ENCODE measurements at regions not wholly inside any gene's neighbourhood (a gene's known extent, or its start where the extent isn't known, plus 50 kb on each side); places are given as distances from the start of the nearest gene placed in this dataset.

- H3K36me3 ChIP-seq (ENCODE audit: control insufficient read depth, insufficient read depth, low read length), result no peaks in the 10 kb centered on the region
- no peaks in the 10 kb centered on the region for H3K27me3 ChIP-seq (ENCODE audit: control insufficient read depth, insufficient read depth, low read length)
- FAIRE-seq (no peak), DNase-seq (ENCODE audit: low read depth) (no peak)
- TF ChIP-seq, protein P1, sequence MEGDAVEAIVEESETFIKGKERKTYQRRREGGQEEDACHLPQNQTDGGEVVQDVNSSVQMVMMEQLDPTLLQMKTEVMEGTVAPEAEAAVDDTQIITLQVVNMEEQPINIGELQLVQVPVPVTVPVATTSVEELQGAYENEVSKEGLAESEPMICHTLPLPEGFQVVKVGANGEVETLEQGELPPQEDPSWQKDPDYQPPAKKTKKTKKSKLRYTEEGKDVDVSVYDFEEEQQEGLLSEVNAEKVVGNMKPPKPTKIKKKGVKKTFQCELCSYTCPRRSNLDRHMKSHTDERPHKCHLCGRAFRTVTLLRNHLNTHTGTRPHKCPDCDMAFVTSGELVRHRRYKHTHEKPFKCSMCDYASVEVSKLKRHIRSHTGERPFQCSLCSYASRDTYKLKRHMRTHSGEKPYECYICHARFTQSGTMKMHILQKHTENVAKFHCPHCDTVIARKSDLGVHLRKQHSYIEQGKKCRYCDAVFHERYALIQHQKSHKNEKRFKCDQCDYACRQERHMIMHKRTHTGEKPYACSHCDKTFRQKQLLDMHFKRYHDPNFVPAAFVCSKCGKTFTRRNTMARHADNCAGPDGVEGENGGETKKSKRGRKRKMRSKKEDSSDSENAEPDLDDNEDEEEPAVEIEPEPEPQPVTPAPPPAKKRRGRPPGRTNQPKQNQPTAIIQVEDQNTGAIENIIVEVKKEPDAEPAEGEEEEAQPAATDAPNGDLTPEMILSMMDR (IDR thresholded peaks at IDR 0.05; ENCODE audit: insufficient read depth, low read length, severe bottlenecking), result no peak
- no peak overlapping the region for H3K4me3 ChIP-seq (ENCODE audit: low read depth, low read length)
Measured at GRCh38 chr13:73701160-73701559, 433.0 kb downstream of the KLF12 start.

DNA sequence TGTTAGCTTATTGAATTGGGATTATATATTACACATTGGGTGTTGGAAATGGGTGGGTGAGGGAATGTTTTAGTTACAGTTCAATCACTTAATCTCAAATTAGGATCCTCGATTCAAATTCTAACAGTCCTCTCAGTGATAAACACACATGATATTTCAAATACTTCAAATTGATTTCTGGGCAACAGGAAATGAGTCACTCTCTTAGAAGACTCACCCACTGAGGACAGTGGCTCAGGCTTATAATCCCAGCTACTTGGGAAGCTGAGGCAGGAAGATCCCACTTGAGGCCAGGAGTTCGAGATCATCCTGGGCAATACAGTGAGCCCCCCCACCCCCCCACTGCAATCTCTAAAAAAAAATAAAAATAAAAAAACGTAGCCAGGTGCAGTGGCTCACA is 435.3 kb downstream of the KLF12 start:
- Histone ChIP-seq H3K4me3 (ENCODE audit: low read depth, low read length) (no peak overlapping the region), H3K27me3 (ENCODE audit: control insufficient read depth, insufficient read depth, low read length) (no peaks in the 10 kb centered on the region), H3K36me3 (ENCODE audit: control insufficient read depth, insufficient read depth, low read length) (peaks cover 4% of the 10 kb centered on the region)
- FAIRE-seq, result no peak
- TF ChIP-seq, protein P1 (IDR thresholded peaks at IDR 0.05; ENCODE audit: insufficient read depth, low read length, severe bottlenecking), result no peak
- DNase-seq (ENCODE audit: low read depth), result no peak

DNA sequence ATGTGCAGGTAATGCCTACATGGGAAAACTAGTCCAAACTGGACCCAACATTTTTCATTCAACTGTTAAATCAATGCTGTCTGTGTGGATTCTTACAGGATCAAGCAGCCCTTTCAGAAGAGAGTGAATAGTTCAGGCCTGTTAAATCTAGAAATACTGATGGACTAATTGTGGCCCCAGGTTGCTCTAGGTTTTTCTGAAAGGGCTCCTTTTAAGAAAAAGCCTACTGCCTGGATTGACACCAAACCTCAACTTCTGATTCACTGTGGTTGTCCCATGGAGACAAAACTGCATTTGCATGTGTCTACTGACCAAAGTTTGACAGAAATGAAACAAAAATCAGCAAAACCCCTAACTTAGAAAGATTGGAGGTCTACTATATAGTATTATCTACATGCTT is 437.0 kb downstream of the KLF12 start:
- FAIRE-seq, result peak; percentile 13
- DNase-seq (ENCODE audit: low read depth), result no peak
- Histone ChIP-seq H3K36me3 (ENCODE audit: control insufficient read depth, insufficient read depth, low read length) (peaks cover 4% of the 10 kb centered on the region), H3K27me3 (ENCODE audit: control insufficient read depth, insufficient read depth, low read length) (no peaks in the 10 kb centered on the region), H3K4me3 (ENCODE audit: low read depth, low read length) (no peak overlapping the region)
- TF ChIP-seq, protein P1 (IDR thresholded peaks at IDR 0.05; ENCODE audit: insufficient read depth, low read length, severe bottlenecking), result no peak

DNA sequence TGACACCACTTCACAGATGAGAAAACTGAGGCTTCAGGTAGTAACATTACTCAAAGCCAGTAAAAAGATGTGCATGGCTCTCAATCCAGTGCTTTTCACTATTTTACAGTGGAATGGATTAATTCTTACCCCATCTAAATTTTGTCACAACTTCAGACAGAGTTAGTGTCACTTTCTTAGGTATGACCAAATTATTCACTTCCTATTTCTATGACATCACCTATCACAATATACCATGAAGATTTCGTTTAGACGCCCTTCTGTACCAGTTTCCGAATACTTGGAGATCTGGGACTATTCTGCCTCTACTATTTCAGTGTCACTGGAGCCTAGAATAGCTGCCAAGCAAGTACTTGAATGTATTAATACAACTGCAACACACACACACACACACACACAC is 437.5 kb downstream of the KLF12 start:
- Histone ChIP-seq H3K4me3 (ENCODE audit: low read depth, low read length) (no peak overlapping the region), H3K36me3 (ENCODE audit: control insufficient read depth, insufficient read depth, low read length) (peaks cover 4% of the 10 kb centered on the region), H3K27me3 (ENCODE audit: control insufficient read depth, insufficient read depth, low read length) (no peaks in the 10 kb centered on the region)
- DNase-seq (ENCODE audit: low read depth), result no peak
- no peak for FAIRE-seq
- TF ChIP-seq, protein P1 (IDR thresholded peaks at IDR 0.05; ENCODE audit: insufficient read depth, low read length, severe bottlenecking), result no peak

- FAIRE-seq (no peak), DNase-seq (ENCODE audit: low read depth) (no peak)
- H3K27me3 ChIP-seq (ENCODE audit: control insufficient read depth, insufficient read depth, low read length), result no peaks in the 10 kb centered on the region
- TF ChIP-seq, protein P1 (IDR thresholded peaks at IDR 0.05; ENCODE audit: insufficient read depth, low read length, severe bottlenecking), result no peak
- no peak overlapping the region for H3K4me3 ChIP-seq (ENCODE audit: low read depth, low read length)
- peaks cover 4% of the 10 kb centered on the region for H3K36me3 ChIP-seq (ENCODE audit: control insufficient read depth, insufficient read depth, low read length)
Measured at GRCh38 chr13:73696271-73696670, 437.9 kb downstream of the KLF12 start.

DNA sequence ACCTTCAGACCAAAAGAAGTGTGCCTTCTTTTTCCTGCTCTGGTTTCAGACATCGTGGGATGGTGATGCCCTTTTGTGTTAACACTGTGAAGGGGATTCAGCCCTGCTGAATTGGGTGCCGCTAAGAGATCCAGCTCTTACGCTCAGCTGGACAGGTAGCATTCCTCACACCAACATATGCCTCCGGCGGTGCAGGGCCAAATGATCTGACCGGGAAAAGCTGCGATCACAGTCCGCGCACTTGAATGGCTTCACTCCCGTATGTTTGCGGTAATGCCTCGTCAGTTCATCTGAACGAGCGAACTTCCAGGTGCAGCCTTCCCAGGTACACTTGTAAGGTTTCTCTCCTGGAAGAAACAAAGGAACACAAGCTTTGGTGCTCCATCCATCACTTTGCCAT is 438.9 kb downstream of the KLF12 start:
- Histone ChIP-seq H3K4me3 (ENCODE audit: low read depth, low read length) (no peak overlapping the region), H3K27me3 (ENCODE audit: control insufficient read depth, insufficient read depth, low read length) (no peaks in the 10 kb centered on the region), H3K36me3 (ENCODE audit: control insufficient read depth, insufficient read depth, low read length) (peaks cover 4% of the 10 kb centered on the region)
- TF ChIP-seq, protein P1 (IDR thresholded peaks at IDR 0.05; ENCODE audit: insufficient read depth, low read length, severe bottlenecking), result no peak
- FAIRE-seq (no peak), DNase-seq (ENCODE audit: low read depth) (no peak)
